AML-193 (cell line): ENCODE measurements at regions not wholly inside any gene's neighbourhood (a gene's known extent, or its start where the extent isn't known, plus 50 kb on each side); places are given as distances from the start of the nearest gene placed in this dataset.

Source experiments
- DNase-seq, 2 experiments: peaks; one replicate each; lab custom pipeline; 2025; lab: John Stamatoyannopoulos, UW

- DNase-seq: no peak
These were observed 68.7 kb upstream of the FRY start for GRCh38 chr13:31962731-31963370.

DNA sequence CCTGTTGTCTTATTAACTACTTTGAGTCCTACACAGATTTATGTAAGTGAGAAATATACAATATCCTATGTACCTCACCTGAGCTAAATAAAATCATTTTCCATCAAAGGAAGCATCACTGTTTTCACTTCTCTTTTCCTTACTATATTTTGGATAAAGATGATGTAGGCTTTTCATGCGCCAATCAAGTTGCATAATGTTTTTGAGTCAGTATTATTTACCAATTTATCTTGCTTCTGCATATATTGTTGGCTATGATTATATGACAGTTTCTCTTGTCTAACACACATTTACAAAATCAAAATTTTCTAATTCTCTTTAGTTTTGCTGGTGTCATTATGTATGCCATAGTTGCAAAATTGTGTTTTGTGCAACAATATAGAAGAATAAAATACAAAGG lies 67.9 kb upstream of the FRY start:
- DNase-seq: no peak

DNA sequence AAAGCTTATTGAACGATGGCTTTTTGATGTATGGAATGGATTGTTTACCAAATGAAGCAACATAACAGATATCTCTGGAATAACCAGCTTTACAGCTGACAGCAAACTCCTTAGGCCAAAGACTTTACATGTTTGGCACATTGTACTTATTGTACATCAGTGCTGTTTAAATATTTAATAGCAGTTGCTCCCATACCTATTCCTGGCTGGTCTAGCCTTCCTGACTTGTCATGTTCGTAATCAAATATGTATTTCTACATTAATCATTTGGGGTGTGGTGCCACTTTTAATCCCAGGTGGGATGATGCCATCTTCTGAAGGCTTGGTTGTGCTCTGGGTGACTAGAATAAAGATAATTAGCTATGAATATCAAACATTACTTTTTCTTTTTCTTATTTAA lies 67.4 kb upstream of the FRY start:
- no peak for DNase-seq

DNA sequence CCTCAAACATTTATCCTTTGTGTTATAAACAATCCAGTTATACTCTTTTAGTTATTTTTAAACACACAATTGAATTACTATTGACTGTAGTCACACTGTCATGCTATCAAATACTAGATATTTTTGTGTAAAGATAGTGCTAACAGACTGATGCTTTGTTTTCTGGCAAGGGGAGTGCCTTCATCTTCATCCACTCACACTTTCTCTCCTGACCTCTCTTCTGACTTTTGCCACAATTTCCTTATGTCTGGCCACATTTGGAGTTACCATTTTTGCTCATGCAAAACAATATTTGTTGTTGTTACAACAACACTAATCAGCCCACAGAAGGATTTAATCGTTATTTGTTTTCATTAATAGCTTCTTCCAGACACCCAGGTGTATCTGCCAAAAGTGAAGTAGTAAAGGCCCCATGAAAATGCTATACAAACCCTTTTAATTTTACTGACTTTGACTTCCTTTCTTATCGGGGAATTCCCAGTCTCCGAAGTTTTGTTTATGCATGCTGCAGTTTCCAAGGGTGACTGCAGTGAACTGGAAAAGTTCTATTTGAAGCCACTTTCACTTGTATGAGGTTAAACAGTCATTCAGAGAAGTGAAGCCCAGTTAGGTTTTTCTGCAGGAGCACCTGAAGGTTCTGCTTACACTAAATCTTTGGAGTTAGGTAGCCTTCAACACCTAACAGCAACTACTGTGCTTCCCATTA lies 66.1 kb upstream of the FRY start:
- no peak for DNase-seq

DNA sequence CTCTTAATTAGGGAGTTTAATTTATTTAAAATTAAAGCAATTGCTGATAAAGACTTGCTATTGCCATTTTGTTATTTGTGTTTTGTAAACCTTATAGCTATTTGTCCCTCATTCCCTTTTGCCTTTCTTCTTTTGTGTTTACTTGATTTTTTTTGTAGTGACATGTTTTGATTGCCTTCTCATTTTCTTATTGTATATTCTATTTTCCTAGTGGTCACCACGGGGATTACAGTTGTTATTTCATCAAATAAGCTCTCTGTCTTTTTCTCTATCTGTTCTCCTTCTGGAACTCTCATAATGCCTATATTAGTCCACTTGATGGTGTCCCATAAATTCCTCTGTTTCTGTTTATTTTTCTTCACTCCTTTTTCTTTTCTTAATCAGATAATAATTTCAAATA lies 64.4 kb upstream of the FRY start:
- DNase-seq: no peak

DNA sequence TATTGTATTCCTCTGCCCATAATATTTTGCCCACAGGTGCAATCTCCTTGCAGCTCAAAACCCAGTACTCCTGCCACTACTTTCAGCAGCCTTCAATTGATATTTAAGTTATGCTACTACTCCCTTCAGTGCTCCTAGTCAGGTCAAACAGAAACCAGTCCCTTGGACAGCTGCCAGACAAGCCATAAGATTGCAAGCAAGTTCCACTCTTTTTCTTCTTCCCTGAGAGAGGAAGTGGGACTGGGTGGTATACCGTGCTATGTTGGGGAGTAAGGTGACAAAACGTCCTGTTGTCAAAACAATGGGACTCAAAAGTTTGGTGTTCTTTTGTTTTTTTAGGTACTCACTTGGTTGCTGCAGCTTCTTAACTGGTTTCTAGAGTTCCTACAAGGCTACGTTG lies 63.1 kb upstream of the FRY start:
- no peak for DNase-seq

DNA sequence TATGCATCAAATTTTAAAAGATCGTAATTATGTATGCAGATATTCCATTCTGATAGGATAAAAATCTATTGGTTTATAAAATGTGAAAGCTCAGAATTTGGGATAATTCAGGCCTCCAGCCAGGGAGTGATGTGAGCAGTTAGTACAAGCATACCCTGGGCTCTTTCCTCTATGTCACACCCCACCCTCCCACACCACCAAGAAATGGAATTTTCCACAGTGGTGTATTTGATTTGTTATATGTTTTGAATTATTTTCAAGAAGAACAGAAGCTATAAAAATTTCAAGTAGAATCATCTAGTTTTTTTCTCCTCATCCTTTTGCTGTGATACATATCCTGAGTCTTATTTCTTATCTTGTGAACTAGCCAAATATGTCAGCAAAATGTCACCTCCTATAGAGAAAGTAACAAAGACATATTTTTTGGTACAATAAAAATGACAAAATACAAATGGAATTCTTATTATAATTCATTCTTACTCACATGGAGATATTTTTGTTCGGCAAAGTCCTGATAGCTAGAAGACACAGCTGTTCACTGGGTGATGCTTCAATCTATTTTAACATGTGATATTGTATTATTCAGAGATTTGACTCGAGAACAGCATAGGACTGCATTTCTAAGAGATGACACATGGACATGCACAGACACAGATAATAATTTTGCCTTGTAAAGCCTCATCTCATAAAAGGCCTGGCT lies 61.2 kb upstream of the FRY start:
- DNase-seq: no peak

- no peak for DNase-seq
These were observed 59.1 kb upstream of the FRY start for GRCh38 chr13:31972453-31972852.

DNA sequence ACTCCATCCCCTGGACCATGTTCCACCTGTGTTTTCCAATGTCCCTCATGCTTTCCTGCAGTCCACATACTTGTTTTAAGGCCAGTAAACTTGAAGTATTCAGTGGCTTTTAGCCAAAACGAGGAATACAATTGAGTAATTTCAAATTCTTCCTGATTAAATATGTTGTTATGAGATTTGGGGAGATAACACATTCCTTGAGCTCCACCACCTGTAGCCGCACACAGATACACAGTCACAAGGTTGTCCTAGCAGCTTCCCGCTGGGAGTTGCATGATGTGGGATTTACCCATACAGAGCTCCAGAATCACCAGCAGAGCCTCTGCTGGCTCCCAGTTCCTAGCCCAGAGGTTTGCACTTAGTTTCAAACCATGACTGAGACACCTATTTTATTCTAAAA lies 53.6 kb upstream of the FRY start:
- DNase-seq: no peak

- DNase-seq: no peak
These were observed 50.7 kb upstream of the FRY start for GRCh38 chr13:31980830-31981229.
